HG02678 (cell line): ENCODE measurements at regions not wholly inside any gene's neighbourhood (a gene's known extent, or its start where the extent isn't known, plus 50 kb on each side); places are given as distances from the start of the nearest gene placed in this dataset.
"Not testable (repeated sequence)": the region's sequence is repeated elsewhere in the genome, so short reads cannot be mapped to it uniquely, and the experiment has no call there.

Experiments used
- ATAC-seq: cut with Tn5 transposase; IDR thresholded peaks from one replicate; pipeline ENCODE4 v1.9.1; 2021; ENCODE audit warnings: mild to moderate bottlenecking, moderate library complexity; ENCODE audit not compliant: unreplicated experiment

- ATAC-seq = no peak
These were observed 308.0 kb upstream of the ATXN7L3B start for GRCh38 chr12:74229671-74230070.

GRCh38 chr12:74235342-74235741, 302.3 kb upstream of the ATXN7L3B start:
- ATAC-seq = no peak

- ATAC-seq = no peak
These were observed 296.3 kb upstream of the ATXN7L3B start for GRCh38 chr12:74241341-74241740.

DNA sequence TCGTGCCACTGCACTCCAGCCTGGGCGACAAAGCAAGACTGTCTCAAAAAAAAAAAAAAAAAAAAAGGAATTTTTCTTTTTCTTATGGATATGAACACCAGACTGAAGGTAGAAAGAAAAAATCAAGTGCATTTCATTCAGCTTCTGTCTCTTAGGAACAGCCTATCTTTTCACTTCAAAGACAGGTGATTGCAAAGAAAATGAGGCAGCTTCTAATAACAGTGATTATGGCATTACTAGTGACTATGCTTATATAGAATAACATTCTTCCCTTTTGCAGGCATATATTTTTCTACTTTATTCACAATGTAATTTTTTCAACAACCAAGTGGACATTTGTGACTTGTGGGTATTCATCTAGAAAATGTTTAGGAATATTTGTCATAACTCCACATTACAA, 295.5 kb upstream of the ATXN7L3B start:
- no peak for ATAC-seq

GRCh38 chr12:74245458-74245857, 292.2 kb upstream of the ATXN7L3B start:
- no peak for ATAC-seq

DNA sequence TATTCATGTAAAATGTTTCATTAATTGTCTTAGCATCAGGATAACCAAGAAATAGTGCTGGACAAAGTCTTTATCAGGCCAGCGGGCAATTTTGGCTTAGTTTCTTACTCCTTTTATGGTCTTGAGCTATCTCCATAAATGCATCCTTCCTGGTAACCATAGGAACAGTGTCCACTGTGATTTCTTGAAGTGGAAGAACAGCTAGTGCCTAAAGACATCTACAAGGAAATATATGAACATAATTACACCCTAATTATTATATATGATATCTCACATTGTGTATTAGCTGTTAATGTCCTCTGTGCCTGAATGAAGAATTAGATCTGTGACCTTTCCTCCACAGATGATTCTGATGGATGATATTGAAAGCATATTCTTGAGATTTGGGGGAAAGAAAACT, 286.7 kb upstream of the ATXN7L3B start:
- no peak for ATAC-seq

DNA sequence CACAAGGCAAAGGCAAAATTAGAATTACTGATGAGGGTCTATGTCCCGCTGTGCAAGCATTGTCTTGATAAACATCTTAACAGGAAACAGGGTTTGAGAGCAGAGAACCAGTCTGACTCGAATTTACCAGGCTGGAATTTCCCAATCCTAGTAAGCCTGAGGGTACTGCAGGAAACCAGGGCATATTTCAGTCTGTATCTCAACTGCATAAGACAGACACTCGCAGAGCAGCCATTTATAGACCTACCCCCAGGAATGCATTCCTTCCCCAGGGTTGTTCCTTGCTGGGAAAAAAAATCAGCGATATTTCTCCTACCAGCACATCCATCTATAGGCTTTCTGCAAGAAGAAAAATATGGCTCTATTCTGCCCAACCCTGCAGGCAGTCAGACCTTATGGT, 283.8 kb upstream of the ATXN7L3B start:
- not testable (repeated sequence) for ATAC-seq

GRCh38 chr12:74254784-74255183, 282.9 kb upstream of the ATXN7L3B start:
- no peak for ATAC-seq

GRCh38 chr12:74259199-74259598, 278.4 kb upstream of the ATXN7L3B start:
- no peak for ATAC-seq

- ATAC-seq = no peak
These were observed 272.9 kb upstream of the ATXN7L3B start for GRCh38 chr12:74264692-74265091.

DNA sequence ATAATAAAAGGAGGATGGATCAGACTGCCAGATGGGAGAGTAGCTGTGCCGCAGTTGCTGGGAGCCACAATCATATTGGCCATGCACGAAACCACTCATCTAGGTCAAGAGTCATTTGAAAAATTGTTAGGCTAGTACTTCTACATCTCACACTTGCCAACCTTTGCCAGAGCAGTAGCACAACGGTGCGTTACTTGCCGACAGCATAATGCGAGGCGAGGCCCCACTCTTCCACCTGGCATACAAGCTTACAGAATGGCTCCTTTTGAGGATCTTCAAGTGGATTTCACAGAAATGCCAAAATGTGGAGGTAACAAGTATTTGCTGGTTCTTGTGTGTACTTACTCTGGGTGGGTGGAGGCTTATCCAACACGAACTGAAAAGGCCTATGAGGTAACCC, 268.3 kb upstream of the ATXN7L3B start:
- ATAC-seq = not testable (repeated sequence)

DNA sequence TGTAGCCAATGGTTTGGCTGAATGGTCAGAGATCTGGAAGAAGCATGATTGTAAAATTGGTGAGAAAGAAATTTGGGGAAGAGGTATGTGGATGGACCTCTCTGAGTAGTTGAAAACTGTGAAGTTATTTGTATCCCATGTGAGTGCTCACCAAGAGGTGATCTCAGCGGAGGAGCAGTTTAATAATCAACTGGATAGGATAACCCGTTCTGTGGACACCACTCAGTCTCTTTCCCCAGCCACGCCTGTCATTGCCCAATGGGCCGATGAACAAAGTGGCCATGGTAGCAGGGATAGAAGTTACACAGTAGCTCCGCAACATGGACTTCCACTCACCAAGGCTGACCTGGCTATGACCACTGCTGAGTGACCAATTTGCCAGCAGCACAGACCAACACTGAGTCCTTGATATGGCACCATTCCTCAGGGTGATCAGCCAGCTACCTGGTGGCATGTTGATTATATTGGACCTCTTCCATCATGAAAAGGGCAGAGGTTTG, 257.4 kb upstream of the ATXN7L3B start:
- no peak for ATAC-seq

DNA sequence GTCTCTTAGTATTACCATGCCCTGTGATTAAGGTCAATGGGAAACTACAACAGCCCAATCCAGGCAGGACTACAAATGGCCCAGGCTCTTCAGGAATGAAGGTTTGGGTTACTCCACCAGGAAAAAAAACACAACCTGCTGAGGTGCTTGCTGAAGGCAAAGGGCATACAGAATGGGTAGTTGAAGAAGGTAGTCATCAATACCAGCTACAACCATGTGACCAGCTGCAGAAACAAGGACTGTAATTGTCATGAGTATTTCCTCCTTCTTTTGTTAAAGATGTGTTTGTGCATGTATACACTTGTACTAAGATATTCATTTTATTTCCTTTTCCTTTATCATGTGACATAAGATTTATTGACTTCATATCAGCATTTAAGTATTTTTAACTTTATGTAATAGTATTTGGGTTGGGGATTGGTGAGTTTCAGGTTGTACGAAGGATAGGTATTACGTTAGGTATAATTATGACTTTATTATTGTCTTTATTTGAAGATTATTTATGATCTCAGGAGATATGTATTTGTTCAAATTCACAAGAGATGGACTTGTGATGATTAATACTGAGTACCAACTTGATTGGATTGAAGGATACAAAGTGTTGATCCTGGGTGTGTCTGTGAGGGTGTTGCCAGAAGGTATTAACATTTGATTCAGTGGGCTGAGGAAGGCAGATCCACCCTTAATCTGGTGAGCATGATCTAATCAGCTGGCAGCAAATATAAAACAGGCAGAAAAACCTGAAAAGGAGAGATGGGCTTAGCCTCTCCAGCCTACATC, 256.0 kb upstream of the ATXN7L3B start:
- ATAC-seq = not testable (repeated sequence)

DNA sequence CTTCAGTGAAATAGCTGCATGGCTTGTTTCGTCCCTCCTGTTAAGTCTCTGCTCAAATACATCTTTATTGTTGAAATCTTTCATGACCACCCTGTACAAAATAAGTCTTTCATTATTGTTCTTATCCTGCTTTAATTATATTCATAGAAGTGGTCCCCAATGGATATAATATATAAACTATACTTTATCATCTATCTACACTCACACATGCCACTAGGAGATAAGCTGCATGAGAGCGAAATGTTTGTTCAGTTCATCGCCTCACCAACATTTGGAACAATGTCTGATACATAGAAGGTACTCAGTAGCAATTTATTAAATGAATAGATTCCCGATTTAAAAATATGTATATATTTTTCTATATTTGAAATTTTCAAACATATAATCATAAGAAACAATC, 254.0 kb upstream of the ATXN7L3B start:
- ATAC-seq = no peak

DNA sequence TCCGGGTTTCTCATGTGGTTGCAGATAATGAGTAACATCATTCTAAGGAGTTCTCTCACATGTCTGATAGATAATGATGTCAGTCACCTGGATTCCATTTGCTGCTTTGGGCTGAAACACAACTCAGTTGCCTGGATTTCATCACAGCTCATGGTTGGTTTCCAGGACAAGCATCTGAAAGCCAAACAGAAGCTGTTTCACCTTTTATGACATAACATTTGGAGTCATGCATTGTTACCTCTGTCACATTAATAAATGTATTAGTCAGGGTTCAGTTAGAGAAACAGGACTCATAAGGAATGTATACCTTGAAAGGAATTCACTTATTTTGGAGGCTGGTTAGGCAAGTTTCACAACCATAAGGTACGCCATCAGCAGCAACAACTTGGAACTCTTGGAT, 251.9 kb upstream of the ATXN7L3B start:
- no peak for ATAC-seq

DNA sequence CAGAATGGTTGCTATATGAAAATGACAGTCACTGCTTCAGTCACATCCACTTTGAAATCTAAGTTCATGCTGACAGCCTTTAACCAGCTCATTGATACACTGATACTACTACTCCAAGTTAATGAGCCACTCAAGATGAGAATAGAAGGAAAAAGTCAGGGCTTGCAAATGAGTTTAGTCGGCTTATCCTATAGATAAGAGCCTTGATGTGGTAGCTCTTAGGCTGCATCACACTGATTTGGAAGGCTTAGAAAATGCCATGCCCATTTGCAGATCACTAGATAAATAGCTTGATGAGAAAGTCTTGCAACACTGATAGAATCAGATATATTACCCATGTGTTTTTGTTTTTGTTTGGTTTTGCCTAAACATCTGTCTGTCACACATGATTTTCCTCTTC, 251.4 kb upstream of the ATXN7L3B start:
- no peak for ATAC-seq

- no peak for ATAC-seq
These were observed 245.1 kb upstream of the ATXN7L3B start for GRCh38 chr12:74292351-74293194.

DNA sequence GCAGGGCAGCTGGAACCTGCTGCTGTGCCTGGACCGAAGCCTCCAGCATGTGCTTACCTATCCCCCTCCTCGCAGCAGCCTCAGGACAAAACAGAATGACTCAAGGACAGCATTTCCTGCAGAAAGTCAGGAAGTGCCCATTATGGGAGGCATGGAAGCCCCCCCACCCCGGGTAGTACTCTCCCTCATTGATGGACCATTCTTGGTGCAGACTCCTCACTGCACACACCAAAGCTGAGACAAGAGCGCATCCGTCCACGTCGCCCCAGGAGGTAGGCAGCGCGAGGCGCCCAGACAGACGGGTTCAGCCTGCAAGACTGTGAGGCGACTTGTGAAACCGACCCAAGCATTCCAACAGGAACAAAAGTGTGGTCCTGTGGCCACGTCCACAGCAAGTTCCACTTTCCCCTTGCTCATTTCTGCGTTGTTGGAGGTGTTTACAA, 243.9 kb upstream of the ATXN7L3B start:
- no peak for ATAC-seq

DNA sequence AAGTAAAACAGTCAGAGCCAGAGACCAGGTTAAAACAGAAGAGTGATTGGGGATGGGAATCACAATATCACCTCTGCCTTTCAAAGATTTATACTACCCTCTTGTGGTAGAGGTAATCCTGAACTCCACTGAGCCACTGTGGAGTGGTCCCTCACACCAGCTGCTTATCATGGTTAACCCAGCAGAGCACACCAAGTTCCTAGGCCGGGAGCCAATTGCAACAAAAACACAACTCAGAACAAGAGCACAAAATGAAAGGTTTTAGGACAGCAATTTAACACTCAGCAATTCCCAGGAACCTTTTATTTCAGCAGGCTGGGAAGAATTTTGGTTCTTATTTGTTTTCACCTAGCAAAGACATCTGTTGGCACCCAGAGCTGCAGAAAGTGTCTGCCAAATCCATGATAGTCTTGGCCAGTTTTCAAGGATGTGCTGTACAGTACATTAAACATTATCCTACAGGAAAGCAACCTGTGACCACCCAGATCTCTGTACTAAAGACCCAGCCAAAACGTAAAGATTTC, 220.5 kb upstream of the ATXN7L3B start:
- ATAC-seq = no peak

DNA sequence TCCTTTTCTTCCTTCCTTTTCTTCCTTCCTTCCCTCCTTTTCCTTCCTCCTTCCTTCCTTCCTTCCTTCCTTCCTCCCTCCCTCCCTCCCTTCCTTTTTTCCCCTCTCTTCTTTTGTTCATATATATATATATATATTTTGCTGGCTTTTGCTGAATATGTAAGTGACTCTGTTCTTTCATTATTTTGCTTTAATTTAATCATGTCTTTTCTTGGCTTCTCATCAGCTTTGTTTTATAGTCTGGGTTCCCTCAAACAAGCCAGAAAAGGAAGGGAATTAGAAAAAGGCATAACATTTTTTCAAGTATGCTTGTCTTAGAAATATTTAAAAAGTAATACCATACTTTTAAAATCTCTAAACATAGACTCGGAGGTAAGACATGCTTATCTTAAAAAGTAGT, 219.9 kb upstream of the ATXN7L3B start:
- no peak for ATAC-seq

DNA sequence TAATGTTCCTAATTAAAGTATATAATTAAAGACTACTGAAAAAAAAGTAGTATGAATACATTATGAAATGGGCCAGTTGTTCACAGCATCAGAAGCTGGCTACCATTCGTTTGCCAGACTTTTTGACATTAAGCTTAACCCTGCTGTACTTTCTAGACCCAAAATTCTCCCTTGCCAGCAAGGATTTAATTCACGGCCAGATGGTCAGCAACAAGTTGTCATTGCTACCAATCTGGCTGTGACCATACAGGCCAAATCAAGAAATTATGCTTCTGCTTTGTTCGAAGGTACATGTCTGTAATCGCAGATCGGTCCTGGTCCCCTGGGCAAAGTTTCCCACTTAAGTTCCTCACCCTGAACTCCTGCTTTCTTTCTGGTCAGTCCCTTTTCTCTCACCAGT, 217.7 kb upstream of the ATXN7L3B start:
- ATAC-seq = no peak

DNA sequence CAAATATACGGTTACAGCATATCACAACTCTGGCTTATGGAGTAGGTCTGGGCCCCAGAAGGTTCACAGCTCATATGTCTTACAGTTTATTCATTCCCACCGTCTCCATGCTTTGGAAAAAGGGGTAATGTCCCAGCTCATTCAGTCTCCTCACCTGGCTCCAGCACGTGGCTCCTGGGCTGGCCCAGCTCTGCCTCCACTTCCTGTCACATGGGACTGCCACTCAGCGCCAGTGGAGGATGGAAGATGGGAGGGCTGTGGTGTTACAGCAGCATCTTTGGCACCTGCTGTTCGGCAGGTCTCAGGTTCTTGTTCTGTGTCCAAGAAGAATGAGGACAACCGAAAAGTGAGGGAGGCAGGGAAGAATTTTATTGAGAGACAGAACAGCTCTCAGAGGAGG, 216.3 kb upstream of the ATXN7L3B start:
- no peak for ATAC-seq
